ENCODE measurements at regions not wholly inside any gene's neighbourhood (a gene's known extent, or its start where the extent isn't known, plus 50 kb on each side); places are given as distances from the start of the nearest gene placed in this dataset.
"Not testable (repeated sequence)": the region's sequence is repeated elsewhere in the genome, so short reads cannot be mapped to it uniquely, and the experiment has no call there.

GRCh38 chr6:73984571-73985210 lies 288.7 kb downstream of the CD109 start:
- Histone ChIP-seq H3K9me3 (no peaks in the 10 kb centered on the region), H3K4me3 (no peak overlapping the region), H3K4me1 (no peaks in the 10 kb centered on the region), H3K27ac (no peak overlapping the region), H3K36me3 (no peaks in the 10 kb centered on the region), H3K27me3 (no peaks in the 10 kb centered on the region)
- DNase-seq, result no peak
- no peak for TF ChIP-seq POLR2A (IDR thresholded peaks at IDR 0.05)
- no peak for TF ChIP-seq CTCF (IDR thresholded peaks at IDR 0.05 in 4 of 5, conservative IDR thresholded peaks at IDR 0.05 in 1 of 5)
- intact Hi-C loops (cut with DNase I; ENCODE audit: low total_unique reads) (no loop called here), in situ Hi-C loops (cut with MboI; ENCODE audit: low sequenced_read_pairs in 4 of 4) (no loop called here)
- ATAC-seq, result no peak

GRCh38 chr6:73983367-73983766 lies 287.4 kb downstream of the CD109 start:
- Histone ChIP-seq H3K27me3 (no peaks in the 10 kb centered on the region), H3K36me3 (no peaks in the 10 kb centered on the region), H3K9me3 (no peaks in the 10 kb centered on the region), H3K27ac (no peak overlapping the region), H3K4me3 (no peak overlapping the region), H3K4me1 (no peaks in the 10 kb centered on the region)
- TF ChIP-seq CTCF (IDR thresholded peaks at IDR 0.05 in 4 of 5, conservative IDR thresholded peaks at IDR 0.05 in 1 of 5) (no peak), POLR2A (IDR thresholded peaks at IDR 0.05) (no peak)
- ATAC-seq (no peak), DNase-seq (no peak)
- in situ Hi-C loops (cut with MboI; ENCODE audit: low sequenced_read_pairs in 4 of 4) (no loop called here), intact Hi-C loops (cut with DNase I; ENCODE audit: low total_unique reads) (no loop called here)

GRCh38 chr6:73980096-73980495 lies 284.1 kb downstream of the CD109 start:
- no peak overlapping the region for H3K27ac ChIP-seq
- in situ Hi-C loops (cut with MboI; ENCODE audit: low sequenced_read_pairs in 4 of 4) (no loop called here), intact Hi-C loops (cut with DNase I; ENCODE audit: low total_unique reads) (no loop called here)
- no peaks in the 10 kb centered on the region for H3K4me1 ChIP-seq
- H3K4me3 ChIP-seq, result no peak overlapping the region
- TF ChIP-seq POLR2A (IDR thresholded peaks at IDR 0.05), result no peak
- no peak for TF ChIP-seq CTCF (IDR thresholded peaks at IDR 0.05 in 4 of 5, conservative IDR thresholded peaks at IDR 0.05 in 1 of 5)
- no peak for ATAC-seq
- no peak for DNase-seq
- H3K27me3 ChIP-seq, result no peaks in the 10 kb centered on the region
- no peaks in the 10 kb centered on the region for H3K36me3 ChIP-seq
- no peaks in the 10 kb centered on the region for H3K9me3 ChIP-seq

GRCh38 chr6:73978330-73978729 lies 282.3 kb downstream of the CD109 start:
- no peak overlapping the region for H3K27ac ChIP-seq
- no peaks in the 10 kb centered on the region for H3K9me3 ChIP-seq
- H3K4me3 ChIP-seq, result no peak overlapping the region
- in situ Hi-C loops (cut with MboI; ENCODE audit: low sequenced_read_pairs in 4 of 4) (no loop called here), intact Hi-C loops (cut with DNase I; ENCODE audit: low total_unique reads) (no loop called here)
- H3K36me3 ChIP-seq, result no peaks in the 10 kb centered on the region
- no peaks in the 10 kb centered on the region for H3K27me3 ChIP-seq
- ATAC-seq (no peak), DNase-seq (no peak)
- TF ChIP-seq POLR2A (IDR thresholded peaks at IDR 0.05), result no peak
- TF ChIP-seq CTCF (IDR thresholded peaks at IDR 0.05 in 4 of 5, conservative IDR thresholded peaks at IDR 0.05 in 1 of 5), result no peak
- no peaks in the 10 kb centered on the region for H3K4me1 ChIP-seq

GRCh38 chr6:73972518-73972917 lies 276.5 kb downstream of the CD109 start:
- in situ Hi-C loops (cut with MboI; ENCODE audit: low sequenced_read_pairs in 4 of 4), result loop anchor here in 2 of 4 donors (25.0 kb wide), 1 partner anchor 1240 kb away; the partner anchor contains the start of gene COL12A1 (in 2 of the 2)

More at GRCh38 chr6:73972518-73972917, 276.5 kb downstream of the CD109 start:
- H3K4me1 ChIP-seq; DNase-seq; intact Hi-C loops (cut with DNase I; ENCODE audit: low total_unique reads); H3K27me3 ChIP-seq; ATAC-seq; H3K9me3 ChIP-seq; H3K4me3 ChIP-seq; H3K36me3 ChIP-seq; H3K27ac ChIP-seq: not testable (repeated sequence)
